GM10266 (cell line): ENCODE measurements at regions not wholly inside any gene's neighbourhood (a gene's known extent, or its start where the extent isn't known, plus 50 kb on each side); places are given as distances from the start of the nearest gene placed in this dataset.
"Not testable (repeated sequence)": the region's sequence is repeated elsewhere in the genome, so short reads cannot be mapped to it uniquely, and the experiment has no call there.

Experiments
- DNase-seq: peaks from one replicate; pipeline ENCODE4 v3.0.0; 2012; ENCODE audit errors: extremely low spot score
- CTCF ChIP-seq: IDR thresholded peaks from 2 replicates; pipeline ENCODE4 v1.5.1; 2012; ENCODE audit warnings: mild to moderate bottlenecking, low read depth; ENCODE audit not compliant: control insufficient read depth, insufficient read depth; ENCODE audit errors: missing control alignments

- DNase-seq: no peak
- TF ChIP-seq CTCF: no peak
Observed at GRCh38 chr3:22730701-22731100, 472.4 kb upstream of the UBE2E2 start.

GRCh38 chr3:22731901-22732300 is 471.2 kb upstream of the UBE2E2 start:
- DNase-seq: no peak
- no peak for TF ChIP-seq CTCF

GRCh38 chr3:22732641-22733040 is 470.5 kb upstream of the UBE2E2 start:
- no peak for DNase-seq
- TF ChIP-seq CTCF: no peak

- no peak for DNase-seq
- TF ChIP-seq CTCF: no peak
Observed at GRCh38 chr3:22734207-22734606, 468.9 kb upstream of the UBE2E2 start.

GRCh38 chr3:22734756-22735155 is 468.4 kb upstream of the UBE2E2 start:
- no peak for DNase-seq
- TF ChIP-seq CTCF: no peak

GRCh38 chr3:22735373-22735772 is 467.8 kb upstream of the UBE2E2 start:
- TF ChIP-seq CTCF: no peak
- no peak for DNase-seq

- not testable (repeated sequence) for DNase-seq
Observed at GRCh38 chr3:22743386-22743785, 459.7 kb upstream of the UBE2E2 start.

GRCh38 chr3:22745321-22745720 is 457.8 kb upstream of the UBE2E2 start:
- no peak for TF ChIP-seq CTCF
- no peak for DNase-seq
